Stimulated activated CD8-positive, alpha-beta memory T cell treated with anti-CD3 and anti-CD28 coated beads, Interleukin-12 subunit alpha, Interleukin-12 subunit beta, amount 100 ng/mL, for 24 hours (primary cell): ENCODE measurements at regions not wholly inside any gene's neighbourhood (a gene's known extent, or its start where the extent isn't known, plus 50 kb on each side); places are given as distances from the start of the nearest gene placed in this dataset.
"Not testable (repeated sequence)": the region's sequence is repeated elsewhere in the genome, so short reads cannot be mapped to it uniquely, and the experiment has no call there.

Experiments used
- DNase-seq: peaks from one replicate; pipeline ENCODE4 v3.0.0-alpha.2; 2020; ENCODE audit errors: extremely low read depth

GRCh38 chr2:40935349-40935748 is 483.5 kb upstream of the SLC8A1 start:
- no peak for DNase-seq

GRCh38 chr2:40937284-40937683 is 485.4 kb upstream of the SLC8A1 start:
- no peak for DNase-seq

- DNase-seq = no peak
Observed at GRCh38 chr2:40953341-40953740, 501.5 kb upstream of the SLC8A1 start.

- no peak for DNase-seq
Observed at GRCh38 chr2:40955042-40955441, 503.2 kb upstream of the SLC8A1 start.

GRCh38 chr2:40955635-40956034 is 503.7 kb upstream of the SLC8A1 start:
- no peak for DNase-seq

GRCh38 chr2:40957508-40957907 is 505.6 kb upstream of the SLC8A1 start:
- no peak for DNase-seq

GRCh38 chr2:40962026-40962425 is 510.1 kb upstream of the SLC8A1 start:
- no peak for DNase-seq

- DNase-seq = no peak
Observed at GRCh38 chr2:40964509-40965250, 512.8 kb upstream of the SLC8A1 start.

GRCh38 chr2:40967451-40967850 is 515.6 kb upstream of the SLC8A1 start:
- no peak for DNase-seq

- no peak for DNase-seq
Observed at GRCh38 chr2:40975151-40975550, 523.3 kb upstream of the SLC8A1 start.

- no peak for DNase-seq
Observed at GRCh38 chr2:40997362-40997761, 545.5 kb upstream of the SLC8A1 start.

- no peak for DNase-seq
Observed at GRCh38 chr2:41000374-41000773, 548.5 kb upstream of the SLC8A1 start.

- no peak for DNase-seq
Observed at GRCh38 chr2:41000906-41001305, 549.0 kb upstream of the SLC8A1 start.

GRCh38 chr2:41004700-41005099 is 552.8 kb upstream of the SLC8A1 start:
- DNase-seq = no peak

- DNase-seq = no peak
Observed at GRCh38 chr2:41020358-41020757, 568.5 kb upstream of the SLC8A1 start.

- no peak for DNase-seq
Observed at GRCh38 chr2:41024816-41025215, 572.9 kb upstream of the SLC8A1 start.

- DNase-seq = no peak
Observed at GRCh38 chr2:41026613-41027012, 574.7 kb upstream of the SLC8A1 start.

GRCh38 chr2:41027095-41027494 is 575.2 kb upstream of the SLC8A1 start:
- DNase-seq = no peak

- no peak for DNase-seq
Observed at GRCh38 chr2:41031282-41031681, 579.4 kb upstream of the SLC8A1 start.

- no peak for DNase-seq
Observed at GRCh38 chr2:41032715-41033114, 580.8 kb upstream of the SLC8A1 start.

GRCh38 chr2:41033127-41033526 is 581.2 kb upstream of the SLC8A1 start:
- DNase-seq = no peak

GRCh38 chr2:41038408-41038807 is 586.5 kb upstream of the SLC8A1 start:
- no peak for DNase-seq

GRCh38 chr2:41039750-41040149 is 587.9 kb upstream of the SLC8A1 start:
- DNase-seq = not testable (repeated sequence)
